ENCODE measurements at regions not wholly inside any gene's neighbourhood (a gene's known extent, or its start where the extent isn't known, plus 50 kb on each side); places are given as distances from the start of the nearest gene placed in this dataset.

- no peaks in the 10 kb centered on the region for H3K9me3 ChIP-seq (ENCODE audit: control insufficient read depth, insufficient read depth, low read length)
- no peaks in the 10 kb centered on the region for H3K79me2 ChIP-seq (ENCODE audit: control insufficient read depth, low read length)
- no peak overlapping the region for H3K27ac ChIP-seq (ENCODE audit: low read depth, low read length)
- H3K4me3 ChIP-seq (ENCODE audit: low read length): no peak overlapping the region
- no peaks in the 10 kb centered on the region for H4K20me1 ChIP-seq (ENCODE audit: control insufficient read depth, insufficient read depth, low read depth, low read length)
- no peaks in the 10 kb centered on the region for H3F3A ChIP-seq (ENCODE audit: control insufficient read depth, insufficient read depth)
- H3K36me3 ChIP-seq (ENCODE audit: control insufficient read depth, low read length): no peaks in the 10 kb centered on the region
- no peaks in the 10 kb centered on the region for H3K9me2 ChIP-seq (replicated peaks; ENCODE audit: control insufficient read depth, low read length)
- H3K27me3 ChIP-seq (ENCODE audit: control insufficient read depth, low read length): no peaks in the 10 kb centered on the region
- H3K4me1 ChIP-seq (ENCODE audit: control insufficient read depth, low read length): no peaks in the 10 kb centered on the region
- no peak overlapping the region for H3K4me2 ChIP-seq (ENCODE audit: low read length)
- TF ChIP-seq CTCF (IDR thresholded peaks at IDR 0.05; ENCODE audit: low read depth, low read length, poor library complexity, severe bottlenecking): peak; percentile 77
- no peak for TF ChIP-seq EZH2phosphoT487 (IDR thresholded peaks at IDR 0.05; ENCODE audit: borderline replicate concordance, low read length)
These were observed 82.4 kb downstream of the MTNR1A start for GRCh38 chr4:186472948-186473347.

- no peak for TF ChIP-seq EZH2phosphoT487 (IDR thresholded peaks at IDR 0.05; ENCODE audit: borderline replicate concordance, low read length)
- TF ChIP-seq CTCF (IDR thresholded peaks at IDR 0.05; ENCODE audit: low read depth, low read length, poor library complexity, severe bottlenecking): no peak
- Histone ChIP-seq H3K36me3 (ENCODE audit: control insufficient read depth, low read length) (no peaks in the 10 kb centered on the region), H3K4me3 (ENCODE audit: low read length) (no peak overlapping the region), H4K20me1 (ENCODE audit: control insufficient read depth, insufficient read depth, low read depth, low read length) (no peaks in the 10 kb centered on the region), H3K4me1 (ENCODE audit: control insufficient read depth, low read length) (no peaks in the 10 kb centered on the region), H3K27me3 (ENCODE audit: control insufficient read depth, low read length) (no peaks in the 10 kb centered on the region), H3K9me2 (replicated peaks; ENCODE audit: control insufficient read depth, low read length) (no peaks in the 10 kb centered on the region), H3K27ac (ENCODE audit: low read depth, low read length) (no peak overlapping the region), H3K9me3 (ENCODE audit: control insufficient read depth, insufficient read depth, low read length) (no peaks in the 10 kb centered on the region), H3K79me2 (ENCODE audit: control insufficient read depth, low read length) (no peaks in the 10 kb centered on the region), H3K4me2 (ENCODE audit: low read length) (no peak overlapping the region), H3F3A (ENCODE audit: control insufficient read depth, insufficient read depth) (no peaks in the 10 kb centered on the region)
These were observed 83.9 kb downstream of the MTNR1A start for GRCh38 chr4:186471441-186471840.

GRCh38 chr4:186458050-186458449, 97.3 kb downstream of the MTNR1A start:
- Histone ChIP-seq H4K20me1 (ENCODE audit: control insufficient read depth, insufficient read depth, low read depth, low read length) (no peaks in the 10 kb centered on the region), H3F3A (ENCODE audit: control insufficient read depth, insufficient read depth) (no peaks in the 10 kb centered on the region), H3K4me1 (ENCODE audit: control insufficient read depth, low read length) (no peaks in the 10 kb centered on the region), H3K4me3 (ENCODE audit: low read length) (no peak overlapping the region), H3K27ac (ENCODE audit: low read depth, low read length) (no peak overlapping the region), H3K9me2 (replicated peaks; ENCODE audit: control insufficient read depth, low read length) (no peaks in the 10 kb centered on the region), H3K36me3 (ENCODE audit: control insufficient read depth, low read length) (no peaks in the 10 kb centered on the region), H3K9me3 (ENCODE audit: control insufficient read depth, insufficient read depth, low read length) (no peaks in the 10 kb centered on the region), H3K27me3 (ENCODE audit: control insufficient read depth, low read length) (no peaks in the 10 kb centered on the region), H3K4me2 (ENCODE audit: low read length) (no peak overlapping the region), H3K79me2 (ENCODE audit: control insufficient read depth, low read length) (no peaks in the 10 kb centered on the region)
- TF ChIP-seq EZH2phosphoT487 (IDR thresholded peaks at IDR 0.05; ENCODE audit: borderline replicate concordance, low read length): no peak
- TF ChIP-seq CTCF (IDR thresholded peaks at IDR 0.05; ENCODE audit: low read depth, low read length, poor library complexity, severe bottlenecking): no peak

GRCh38 chr4:186451982-186452381, 103.4 kb downstream of the MTNR1A start:
- Histone ChIP-seq H3K27me3 (ENCODE audit: control insufficient read depth, low read length) (no peaks in the 10 kb centered on the region), H3K4me2 (ENCODE audit: low read length) (no peak overlapping the region), H3K27ac (ENCODE audit: low read depth, low read length) (no peak overlapping the region), H3K4me3 (ENCODE audit: low read length) (no peak overlapping the region), H3K9me3 (ENCODE audit: control insufficient read depth, insufficient read depth, low read length) (peaks cover 7% of the 10 kb centered on the region; the same call in 1 of the 2 replicates), H3K4me1 (ENCODE audit: control insufficient read depth, low read length) (no peaks in the 10 kb centered on the region), H3K36me3 (ENCODE audit: control insufficient read depth, low read length) (no peaks in the 10 kb centered on the region), H3K79me2 (ENCODE audit: control insufficient read depth, low read length) (no peaks in the 10 kb centered on the region), H3K9me2 (replicated peaks; ENCODE audit: control insufficient read depth, low read length) (no peaks in the 10 kb centered on the region), H3F3A (ENCODE audit: control insufficient read depth, insufficient read depth) (no peaks in the 10 kb centered on the region), H4K20me1 (ENCODE audit: control insufficient read depth, insufficient read depth, low read depth, low read length) (no peaks in the 10 kb centered on the region)
- TF ChIP-seq EZH2phosphoT487 (IDR thresholded peaks at IDR 0.05; ENCODE audit: borderline replicate concordance, low read length) (no peak), CTCF (IDR thresholded peaks at IDR 0.05; ENCODE audit: low read depth, low read length, poor library complexity, severe bottlenecking) (no peak)
